ENCODE measurements at regions not wholly inside any gene's neighbourhood (a gene's known extent, or its start where the extent isn't known, plus 50 kb on each side); places are given as distances from the start of the nearest gene placed in this dataset.
"Not testable (repeated sequence)": the region's sequence is repeated elsewhere in the genome, so short reads cannot be mapped to it uniquely, and the experiment has no call there.

DNA sequence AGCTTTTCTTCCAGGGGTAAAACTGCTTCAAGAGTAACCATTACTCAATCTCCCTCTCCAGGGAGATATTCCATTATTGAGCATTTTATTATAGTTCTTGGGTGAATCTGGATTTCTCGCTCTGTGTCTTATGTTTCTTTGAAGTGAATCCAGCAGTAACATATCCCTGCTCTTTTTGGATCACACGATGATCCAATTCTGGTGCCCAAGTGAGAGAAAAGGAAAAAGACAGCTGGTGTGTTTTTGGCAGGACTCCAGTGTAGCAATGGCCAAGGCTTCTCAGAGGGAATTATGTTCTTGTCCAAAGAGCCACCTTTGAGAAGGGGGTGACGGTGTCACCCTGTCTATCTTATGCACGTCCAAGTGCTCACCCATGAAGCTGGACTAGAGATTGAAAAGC, 140.3 kb upstream of the ERRFI1 start:
- DNase-seq: peak; percentile 48

DNA sequence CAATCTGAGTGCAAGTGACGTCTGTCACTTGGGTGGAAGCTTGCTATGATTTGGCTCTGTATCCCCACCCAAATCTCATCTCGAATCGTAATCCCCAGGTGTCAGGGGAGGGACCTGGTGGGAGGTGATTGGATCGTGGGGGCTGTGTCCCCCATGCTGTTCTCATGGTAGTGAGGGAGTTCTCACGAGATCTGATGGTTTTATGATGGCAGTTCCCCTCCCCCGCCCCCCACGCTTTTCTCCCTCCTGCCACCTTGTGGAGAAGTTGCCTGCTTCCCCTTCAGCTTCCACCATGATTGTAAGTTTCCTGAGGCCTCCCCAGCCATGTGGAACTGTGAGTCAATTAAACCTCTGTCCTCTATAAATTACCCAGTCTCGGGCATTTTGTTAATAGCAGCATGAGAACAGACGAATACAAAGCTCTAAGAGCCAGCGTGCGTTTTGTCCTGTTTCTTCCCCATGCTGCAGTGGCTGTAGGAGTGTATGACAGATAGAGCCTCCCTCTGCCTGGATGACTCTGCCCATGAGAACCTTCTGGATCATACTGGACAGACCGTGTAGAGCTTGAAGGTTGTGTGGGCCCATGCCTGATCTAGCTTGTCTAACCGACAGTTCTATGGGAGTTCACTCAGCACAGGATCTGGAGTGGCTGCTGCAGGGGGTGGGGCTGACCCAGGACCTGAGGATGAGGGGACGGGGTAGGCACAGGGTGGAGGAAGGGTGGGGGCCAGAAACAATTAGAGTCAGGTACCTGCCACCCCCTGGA, 139.7 kb upstream of the ERRFI1 start:
- no peak for DNase-seq

GRCh38 chr1:8164670-8165069, 138.6 kb upstream of the ERRFI1 start:
- no peak for DNase-seq

GRCh38 chr1:8163039-8163438, 136.9 kb upstream of the ERRFI1 start:
- DNase-seq: no peak

GRCh38 chr1:8162168-8162567, 136.1 kb upstream of the ERRFI1 start:
- no peak for DNase-seq

- no peak for DNase-seq
Measured at GRCh38 chr1:8161546-8162105, 135.5 kb upstream of the ERRFI1 start.

DNA sequence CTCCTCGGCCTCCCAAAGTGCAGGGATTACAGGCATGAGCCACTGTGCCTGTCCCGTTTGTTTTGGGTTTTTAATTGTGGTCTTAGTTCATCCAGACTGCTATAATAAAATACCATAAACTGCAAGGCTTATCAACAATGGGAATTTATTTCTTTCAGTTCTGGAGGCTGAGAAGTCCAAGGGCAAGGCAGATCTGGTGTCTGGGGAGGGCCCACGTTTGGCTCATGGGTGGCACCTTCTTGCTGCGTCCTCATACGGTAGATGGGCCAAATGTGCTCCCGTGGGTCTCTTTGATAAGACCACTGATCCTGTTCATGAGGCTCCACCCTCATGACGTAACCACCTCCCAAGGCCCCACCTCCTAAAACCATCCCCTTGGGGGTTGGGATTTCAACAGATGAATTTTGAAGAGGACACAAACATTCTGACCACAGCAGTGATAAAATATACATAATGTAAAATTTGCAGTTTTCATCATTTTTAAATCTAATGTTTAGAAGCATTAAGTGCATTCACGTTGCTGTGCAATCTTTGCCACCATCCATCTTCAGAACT, 133.4 kb upstream of the ERRFI1 start:
- no peak for DNase-seq

DNA sequence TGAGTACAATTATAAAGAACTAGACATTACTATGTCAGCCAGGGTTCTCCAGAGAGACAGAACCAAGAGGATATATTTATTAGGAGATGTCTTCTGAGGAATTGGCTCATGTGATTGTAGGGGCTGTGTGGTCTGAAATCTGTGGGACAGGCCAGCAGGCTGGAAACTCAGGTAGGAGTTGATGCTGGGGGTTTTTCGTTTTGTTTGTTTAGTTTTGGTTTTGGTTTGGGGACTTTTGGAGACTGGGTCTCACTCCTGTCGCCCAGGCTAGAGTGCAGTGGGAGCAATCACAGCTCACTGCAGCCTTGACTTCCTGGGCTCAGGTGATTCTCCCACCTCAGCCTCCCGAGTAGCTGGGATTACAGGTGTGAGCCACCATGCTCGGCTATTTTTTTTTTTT, 132.9 kb upstream of the ERRFI1 start:
- no peak for DNase-seq

DNA sequence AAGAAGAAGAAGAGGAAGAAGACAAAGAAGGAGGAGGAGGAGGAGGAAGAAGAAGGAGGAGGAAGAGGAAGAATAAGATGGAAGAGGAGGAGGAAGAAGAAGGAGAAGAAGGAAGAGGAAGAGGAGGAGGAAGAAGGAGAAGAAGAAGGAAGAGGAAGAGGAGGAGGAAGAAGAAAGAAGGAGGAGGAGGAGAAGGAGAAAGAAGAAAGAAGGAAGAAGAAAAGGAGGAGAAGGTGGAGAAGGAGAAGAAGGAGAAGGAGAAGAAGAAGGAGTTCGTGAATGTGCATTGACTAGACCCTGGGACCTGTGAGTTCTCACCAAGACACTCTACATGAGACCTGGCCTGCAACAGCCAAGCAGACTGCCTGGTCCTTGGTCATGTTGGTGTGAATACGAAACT, 131.7 kb upstream of the ERRFI1 start:
- no peak for DNase-seq

DNA sequence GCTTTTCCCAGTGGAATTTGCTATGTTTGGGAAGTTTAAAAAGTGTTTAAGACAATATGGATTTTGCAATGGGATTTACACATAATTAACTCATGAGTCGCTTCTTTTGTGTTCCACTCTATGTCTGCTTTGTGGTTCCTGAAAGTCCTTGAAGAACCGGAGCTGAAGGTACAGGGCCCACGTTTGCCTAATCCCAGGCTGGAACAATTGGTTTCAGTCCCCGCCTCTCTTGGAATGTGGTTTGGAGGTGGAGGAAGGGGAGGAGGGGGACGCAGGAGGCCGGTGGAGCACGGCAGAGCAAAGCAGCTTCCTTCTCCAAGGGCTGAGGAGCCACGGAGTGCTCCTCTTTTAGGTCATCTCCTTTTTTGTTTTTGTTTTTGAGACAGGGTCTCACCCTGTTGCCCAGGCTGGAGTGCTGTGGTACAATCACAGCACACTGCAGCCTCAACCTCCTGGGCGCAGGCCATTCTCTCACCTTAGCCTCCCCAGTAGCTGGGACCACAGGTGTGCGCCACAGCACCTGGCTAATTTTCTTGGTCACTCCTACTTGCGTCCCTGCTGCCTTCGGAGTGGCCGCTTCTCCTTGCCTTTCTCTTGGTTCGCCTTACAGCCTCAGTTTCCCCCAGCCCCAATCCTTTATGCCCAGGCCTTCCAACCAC, 129.5 kb upstream of the ERRFI1 start:
- DNase-seq: no peak

DNA sequence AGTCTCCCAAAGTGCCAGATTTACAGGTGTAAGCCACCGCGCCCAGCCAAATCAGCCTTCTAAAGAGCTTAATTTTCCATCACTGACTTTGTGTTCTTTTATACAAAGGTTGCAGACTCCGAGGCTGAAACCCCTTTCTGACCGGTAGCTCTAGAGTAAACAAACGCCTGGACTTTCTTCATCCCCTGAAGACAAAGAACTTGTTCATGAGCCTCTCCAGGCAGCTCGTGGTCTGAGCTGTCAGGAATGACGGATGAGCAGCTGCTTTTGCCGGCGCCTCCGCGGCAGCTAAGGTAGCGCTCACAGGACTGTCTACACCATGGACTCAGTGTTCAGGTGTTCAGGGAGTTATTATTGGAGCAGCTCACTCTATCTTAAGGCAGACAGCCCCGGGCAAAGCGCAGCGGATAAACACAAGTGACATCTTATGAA, 128.5 kb upstream of the ERRFI1 start:
- no peak for DNase-seq

DNA sequence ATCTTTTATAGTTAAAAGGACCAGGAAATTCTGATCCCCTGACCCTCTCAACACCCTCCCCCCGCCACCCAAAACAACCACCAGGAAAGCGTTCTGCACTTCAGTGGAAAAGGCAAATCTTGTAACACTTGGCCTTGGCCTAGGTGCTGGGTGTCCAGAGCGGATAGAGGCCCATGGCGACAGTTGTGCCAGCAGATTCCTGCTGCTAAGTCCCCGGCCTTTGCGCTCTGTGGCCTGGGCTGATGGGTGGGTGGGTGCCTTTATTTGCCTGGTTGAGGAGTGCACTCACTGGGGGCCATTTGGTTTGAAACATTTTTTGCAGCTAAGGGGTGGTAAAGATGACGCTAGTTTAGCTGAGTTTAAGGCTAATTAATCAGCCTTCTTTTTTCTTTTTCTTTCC, 127.9 kb upstream of the ERRFI1 start:
- DNase-seq: no peak

- DNase-seq: no peak
Measured at GRCh38 chr1:8152731-8153702, 126.9 kb upstream of the ERRFI1 start.

DNA sequence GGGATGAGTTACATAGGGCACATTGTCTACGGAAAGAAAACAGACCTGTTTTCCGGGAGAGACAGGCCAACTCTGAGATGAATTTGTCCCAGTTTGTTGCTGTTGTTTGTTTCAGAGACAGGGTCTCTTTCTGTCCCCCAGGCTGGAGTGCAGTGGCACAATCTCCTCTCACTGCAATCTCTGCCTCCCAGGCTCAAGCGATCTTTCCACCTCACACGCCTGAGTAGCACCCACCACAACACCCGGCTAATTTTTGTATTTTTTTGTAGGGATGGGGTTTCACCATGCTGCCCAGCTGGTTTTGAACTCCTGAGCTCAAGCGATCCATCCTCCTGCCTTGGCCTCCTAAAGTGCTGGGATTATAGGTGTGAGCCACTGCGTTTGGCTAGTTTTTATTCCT, 125.5 kb upstream of the ERRFI1 start:
- no peak for DNase-seq

- DNase-seq: not testable (repeated sequence)
Measured at GRCh38 chr1:8149756-8150155, 123.6 kb upstream of the ERRFI1 start.

DNA sequence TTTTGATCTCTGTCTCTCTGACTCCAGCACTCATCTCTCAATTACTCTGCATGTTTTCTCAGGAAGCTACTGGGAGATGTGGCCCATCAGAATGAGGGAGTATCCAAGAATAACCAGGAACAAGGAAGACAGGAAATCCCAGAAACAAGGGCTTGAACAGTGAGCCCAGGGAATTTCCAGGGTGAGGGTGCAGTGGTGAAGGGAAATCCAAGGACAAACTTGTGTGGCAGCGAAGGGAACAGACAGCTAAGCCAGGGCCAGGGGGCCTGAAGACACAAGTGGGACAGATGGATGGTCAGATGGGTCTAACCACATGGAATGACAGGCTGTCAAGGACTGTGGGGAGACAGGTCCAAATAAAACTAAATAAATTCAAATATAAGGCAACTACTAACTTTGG, 121.8 kb upstream of the ERRFI1 start:
- DNase-seq: no peak

DNA sequence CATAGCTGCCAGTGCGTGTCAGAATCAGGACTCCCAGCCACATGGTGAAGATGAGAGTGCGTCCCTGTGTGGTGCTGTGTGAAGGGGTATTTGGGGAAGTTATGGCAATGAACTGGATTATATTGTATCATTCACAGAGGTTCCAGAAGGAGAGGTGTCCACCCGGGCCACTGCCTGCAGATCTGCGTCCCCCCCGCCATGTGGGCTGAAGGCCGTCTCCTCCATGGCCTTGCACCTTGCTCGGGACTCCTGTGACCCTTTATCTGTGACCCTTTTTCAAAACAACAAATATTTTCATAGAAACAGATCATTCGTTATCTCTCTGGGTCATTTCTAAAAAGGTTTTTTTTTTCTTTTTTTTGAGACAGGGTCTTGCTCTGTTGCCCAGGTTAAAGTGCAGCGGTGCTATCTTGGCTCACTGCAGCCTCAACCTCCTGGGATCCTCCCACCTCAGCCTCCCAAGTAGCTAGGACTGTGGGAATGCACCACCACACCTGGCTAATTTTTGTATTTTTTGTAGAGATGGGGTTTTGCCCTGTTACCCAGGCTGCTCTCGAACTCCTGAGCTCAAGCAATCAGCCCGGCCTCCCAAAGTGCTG, 120.2 kb upstream of the ERRFI1 start:
- no peak for DNase-seq

GRCh38 chr1:8145545-8146202, 119.6 kb upstream of the ERRFI1 start:
- DNase-seq: no peak

- DNase-seq: no peak
Measured at GRCh38 chr1:8144323-8144722, 118.2 kb upstream of the ERRFI1 start.

DNA sequence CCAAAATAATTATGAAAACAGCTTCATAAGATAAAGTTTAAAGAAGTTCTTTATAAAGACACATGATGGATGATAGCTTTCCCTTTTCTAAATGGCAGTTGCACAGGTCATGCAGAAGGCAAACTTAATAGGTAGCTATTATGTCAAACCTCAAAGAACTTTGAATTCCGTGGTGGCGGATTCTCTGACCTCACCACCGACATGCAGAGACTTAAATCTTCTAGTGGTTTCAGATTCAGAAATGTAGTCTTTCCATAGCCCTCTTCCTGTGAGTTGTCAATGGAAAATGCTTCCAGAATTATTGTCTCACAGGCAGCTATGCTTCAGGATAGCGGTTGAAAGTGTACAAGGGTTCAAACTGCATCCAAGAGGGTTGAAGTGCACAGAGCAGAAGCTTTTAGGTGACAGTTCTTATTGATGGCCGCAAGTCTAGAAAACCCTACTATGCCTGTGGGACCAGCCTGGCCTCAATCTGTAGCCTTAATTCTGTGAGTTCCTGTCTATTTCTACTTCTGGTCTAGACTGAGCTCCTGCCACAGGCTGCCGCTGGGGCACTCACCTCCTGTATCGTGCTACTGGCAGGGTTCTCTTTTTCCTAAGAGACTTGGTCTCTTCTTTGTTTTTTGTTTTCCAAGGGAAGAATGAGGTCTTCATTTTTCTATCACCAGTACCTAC, 117.0 kb upstream of the ERRFI1 start:
- DNase-seq: no peak

GRCh38 chr1:8139941-8140340, 113.8 kb upstream of the ERRFI1 start:
- no peak for DNase-seq
